ENCODE measurements at regions not wholly inside any gene's neighbourhood (a gene's known extent, or its start where the extent isn't known, plus 50 kb on each side); places are given as distances from the start of the nearest gene placed in this dataset.
A peak's percentile ranks its signal among the peaks of the same experiment; 100 is the strongest.

GRCh38 chr14:44109036-44109435, 398.0 kb downstream of the FSCB start:
- Histone ChIP-seq H3K36me3 (no peaks in the 10 kb centered on the region; a peak in 1 of 22 replicates), H3K4me1 (peaks cover 0 to 35% (median 10%) of the 10 kb centered on the region in 10 experiments; a peak in 13 of 20 replicates), H3K4me2 (0 out of 22 replicates have a peak overlapping the region, but pooled peaks of 2 of the 11 experiments have one; percentile 5 to 17), H3K9ac (no peak overlapping the region), H3K9me3 (replicated peaks in 1 of 11) (peaks cover 0 to 27% (median 13%) of the 10 kb centered on the region in 11 experiments; a peak in 15 of 22 replicates), H3K27ac (no peak overlapping the region), H4K20me1 (no peaks in the 10 kb centered on the region), H3K27me3 (no peaks in the 10 kb centered on the region), H3K4me3 (no peak overlapping the region)
- TF ChIP-seq Cebpa-rat (IDR thresholded peaks at IDR 0.05) = no peak

GRCh38 chr14:44108601-44109000, 398.5 kb downstream of the FSCB start:
- Histone ChIP-seq H3K9ac (no peak overlapping the region), H3K27ac (no peak overlapping the region), H4K20me1 (no peaks in the 10 kb centered on the region), H3K9me3 (replicated peaks in 1 of 11) (peaks cover 0 to 27% (median 13%) of the 10 kb centered on the region in 11 experiments; a peak in 15 of 22 replicates), H3K27me3 (no peaks in the 10 kb centered on the region), H3K36me3 (no peaks in the 10 kb centered on the region; a peak in 1 of 22 replicates), H3K4me1 (peaks cover 0 to 31% (median 6%) of the 10 kb centered on the region in 10 experiments; a peak in 11 of 20 replicates), H3K4me2 (peak overlapping the region in 1 of 11 experiments; percentile 5; a peak in 1 of 22 replicates), H3K4me3 (no peak overlapping the region)
- TF ChIP-seq Cebpa-rat (IDR thresholded peaks at IDR 0.05) = no peak

GRCh38 chr14:44107156-44107555, 399.9 kb downstream of the FSCB start:
- no peaks in the 10 kb centered on the region; a peak in 1 of 22 replicates for H3K36me3 ChIP-seq
- no peak overlapping the region for H3K4me3 ChIP-seq
- H3K9me3 ChIP-seq (replicated peaks in 1 of 11) = peaks cover 0 to 27% (median 13%) of the 10 kb centered on the region in 11 experiments; a peak in 15 of 22 replicates
- H3K4me2 ChIP-seq = no peak overlapping the region
- H3K27me3 ChIP-seq = no peaks in the 10 kb centered on the region
- H3K27ac ChIP-seq = no peak overlapping the region
- H3K9ac ChIP-seq = no peak overlapping the region
- no peaks in the 10 kb centered on the region for H4K20me1 ChIP-seq
- no peak for TF ChIP-seq Cebpa-rat (IDR thresholded peaks at IDR 0.05)
- peaks cover 0 to 17% (median 0%) of the 10 kb centered on the region in 10 experiments; a peak in 3 of 20 replicates for H3K4me1 ChIP-seq

DNA sequence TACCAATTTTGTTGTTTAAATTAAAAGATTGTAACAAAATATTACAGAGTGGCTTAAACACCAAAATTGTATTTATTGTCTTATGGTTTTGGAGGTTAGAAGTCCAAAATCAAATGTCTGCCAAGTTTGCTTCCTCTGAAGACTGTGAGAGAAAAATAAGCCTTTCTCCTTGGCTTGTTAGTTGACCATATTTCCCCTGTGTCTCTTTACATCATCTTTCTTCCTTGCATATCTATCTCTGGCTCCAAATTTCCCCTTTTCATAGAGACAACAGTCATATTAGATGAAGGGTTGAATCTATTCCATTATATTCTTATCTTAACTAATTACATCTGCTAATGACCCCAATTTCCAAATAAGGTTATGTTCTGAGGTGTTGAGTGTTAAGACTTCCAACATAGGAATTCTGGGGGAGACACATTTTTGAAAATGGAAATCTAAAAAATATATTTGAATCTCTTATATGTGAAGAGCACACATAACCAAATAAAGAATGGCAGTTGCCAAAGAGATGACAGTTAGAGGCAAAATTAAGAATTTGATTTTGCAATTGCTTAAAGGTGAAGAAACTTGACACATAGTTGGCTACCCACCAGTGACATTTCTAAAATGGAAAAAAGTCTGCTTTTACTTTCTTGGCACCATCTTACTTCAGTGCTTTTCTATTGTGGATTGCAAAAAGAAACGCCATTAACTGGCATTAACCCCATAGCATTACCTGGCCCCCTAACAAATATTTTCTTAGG, 407.2 kb downstream of the FSCB start:
- no peak overlapping the region for H3K4me2 ChIP-seq
- no peak overlapping the region for H3K4me3 ChIP-seq
- no peak overlapping the region for H3K9ac ChIP-seq
- peaks cover 0 to 2% (median 0%) of the 10 kb centered on the region in 11 experiments; a peak in 1 of 22 replicates for H3K9me3 ChIP-seq (replicated peaks in 1 of 11)
- no peaks in the 10 kb centered on the region for H3K27me3 ChIP-seq
- no peaks in the 10 kb centered on the region for H3K4me1 ChIP-seq
- TF ChIP-seq Cebpa-rat (IDR thresholded peaks at IDR 0.05) = no peak
- H3K27ac ChIP-seq = no peak overlapping the region
- no peaks in the 10 kb centered on the region for H3K36me3 ChIP-seq
- no peaks in the 10 kb centered on the region for H4K20me1 ChIP-seq

DNA sequence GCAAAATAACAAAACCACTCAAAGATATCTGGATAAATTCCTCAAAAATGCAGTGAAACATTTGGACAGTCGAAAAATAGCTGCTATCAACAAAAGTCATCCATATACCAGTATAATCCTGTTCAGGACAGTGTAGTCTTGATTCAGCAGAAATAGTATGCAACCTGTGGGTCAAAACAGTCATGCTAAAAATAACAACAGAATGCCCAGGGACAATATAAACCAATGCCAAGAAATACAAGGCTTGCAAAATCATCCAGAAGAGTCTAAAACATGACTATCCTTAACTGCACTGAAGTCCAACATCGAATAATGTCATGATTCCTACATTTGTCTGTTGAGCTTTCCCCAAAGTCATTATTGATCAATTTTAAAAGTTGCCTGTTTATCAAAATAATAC, 425.9 kb downstream of the FSCB start:
- no peaks in the 10 kb centered on the region for H3K9me3 ChIP-seq (replicated peaks in 1 of 11)
- no peak overlapping the region for H3K4me2 ChIP-seq
- H3K27ac ChIP-seq = no peak overlapping the region
- TF ChIP-seq Cebpa-rat (IDR thresholded peaks at IDR 0.05) = no peak
- no peaks in the 10 kb centered on the region for H4K20me1 ChIP-seq
- H3K9ac ChIP-seq = no peak overlapping the region
- no peak overlapping the region for H3K4me3 ChIP-seq
- no peaks in the 10 kb centered on the region for H3K36me3 ChIP-seq
- H3K27me3 ChIP-seq = no peaks in the 10 kb centered on the region
- H3K4me1 ChIP-seq = no peaks in the 10 kb centered on the region

GRCh38 chr14:44070046-44070445, 437.0 kb downstream of the FSCB start:
- Histone ChIP-seq H4K20me1 (no peaks in the 10 kb centered on the region), H3K27ac (no peak overlapping the region), H3K9ac (no peak overlapping the region), H3K4me3 (no peak overlapping the region), H3K4me2 (no peak overlapping the region), H3K27me3 (no peaks in the 10 kb centered on the region), H3K9me3 (replicated peaks in 1 of 11) (peaks cover 0 to 8% (median 4%) of the 10 kb centered on the region in 11 experiments; a peak in 6 of 22 replicates), H3K36me3 (no peaks in the 10 kb centered on the region), H3K4me1 (no peaks in the 10 kb centered on the region)
- no peak for TF ChIP-seq Cebpa-rat (IDR thresholded peaks at IDR 0.05)

GRCh38 chr14:44053422-44053821, 453.7 kb downstream of the FSCB start:
- Histone ChIP-seq H3K4me1 (0 out of 20 replicates have a peak, but pooled peaks cover 0 to 5% (median 0%) of the 10 kb centered on the region in 10 experiments), H3K36me3 (no peaks in the 10 kb centered on the region), H3K9ac (no peak overlapping the region), H3K4me3 (no peak overlapping the region), H3K27me3 (no peaks in the 10 kb centered on the region), H3K27ac (no peak overlapping the region), H3K4me2 (no peak overlapping the region), H4K20me1 (no peaks in the 10 kb centered on the region), H3K9me3 (replicated peaks in 1 of 11) (no peaks in the 10 kb centered on the region)
- no peak for TF ChIP-seq Cebpa-rat (IDR thresholded peaks at IDR 0.05)

DNA sequence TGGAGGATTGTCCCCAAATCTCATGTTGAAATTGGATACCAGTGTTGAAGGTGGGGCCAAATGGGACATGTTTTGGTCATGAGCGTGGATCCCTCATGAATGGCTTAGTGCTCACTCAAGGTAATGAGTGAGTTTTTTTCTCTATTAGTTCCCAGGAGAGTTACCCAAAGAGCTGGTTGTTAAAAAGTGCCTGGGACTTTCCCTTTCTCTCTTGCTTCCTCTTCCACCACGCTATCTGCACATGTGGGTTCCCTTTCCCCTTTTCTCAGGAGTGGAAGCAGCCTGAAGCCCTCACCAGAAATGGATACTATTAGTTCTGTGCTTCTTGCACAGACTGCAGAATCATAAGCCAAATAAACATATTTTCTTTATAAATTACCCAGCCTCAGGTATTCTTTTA, 465.4 kb downstream of the FSCB start:
- no peak overlapping the region for H3K27ac ChIP-seq

GRCh38 chr14:44040561-44040960, 466.5 kb downstream of the FSCB start:
- H3K36me3 ChIP-seq = no peaks in the 10 kb centered on the region
- no peaks in the 10 kb centered on the region for H3K27me3 ChIP-seq
- no peak overlapping the region for H3K4me3 ChIP-seq
- H4K20me1 ChIP-seq = no peaks in the 10 kb centered on the region
- peaks cover 5 to 23% (median 7%) of the 10 kb centered on the region in 10 experiments; a peak in 13 of 20 replicates for H3K4me1 ChIP-seq
- peak overlapping the region in 1 of 11 experiments; percentile 74; a peak in 2 of 22 replicates for H3K4me2 ChIP-seq
- H3K9ac ChIP-seq = no peak overlapping the region
- TF ChIP-seq Cebpa-rat (IDR thresholded peaks at IDR 0.05) = no peak
- no peak overlapping the region for H3K27ac ChIP-seq
- H3K9me3 ChIP-seq (replicated peaks in 1 of 11) = peaks cover 19 to 33% (median 26%) of the 10 kb centered on the region in 11 experiments

More for the DNA sequence above, 465.4 kb downstream of the FSCB start:
- H3K9ac ChIP-seq = no peak overlapping the region
- peaks cover 5 to 23% (median 7%) of the 10 kb centered on the region in 10 experiments; a peak in 13 of 20 replicates for H3K4me1 ChIP-seq
- no peaks in the 10 kb centered on the region for H4K20me1 ChIP-seq
- no peak overlapping the region for H3K4me3 ChIP-seq
- H3K36me3 ChIP-seq = no peaks in the 10 kb centered on the region
- peaks cover 19 to 33% (median 26%) of the 10 kb centered on the region in 11 experiments for H3K9me3 ChIP-seq (replicated peaks in 1 of 11)
- H3K4me2 ChIP-seq = peak overlapping the region in 7 of 11 experiments; percentile 6 to 74 (median 30); a peak in 8 of 22 replicates
- no peak for TF ChIP-seq Cebpa-rat (IDR thresholded peaks at IDR 0.05)
- no peaks in the 10 kb centered on the region for H3K27me3 ChIP-seq
